Activated CD4-positive, alpha-beta T cell treated with anti-CD3 and anti-CD28 coated beads, Interleukin-10, Interleukin-2, amounts not matched to agents 100 ng/mL and 50 ng/mL, durations not matched to agents 16 hours and 8 hours (primary cell): ENCODE measurements at regions not wholly inside any gene's neighbourhood (a gene's known extent, or its start where the extent isn't known, plus 50 kb on each side); places are given as distances from the start of the nearest gene placed in this dataset.

Experiments used
- DNase-seq: peaks from one replicate; pipeline ENCODE4 v3.0.0-alpha.2; 2020

DNA sequence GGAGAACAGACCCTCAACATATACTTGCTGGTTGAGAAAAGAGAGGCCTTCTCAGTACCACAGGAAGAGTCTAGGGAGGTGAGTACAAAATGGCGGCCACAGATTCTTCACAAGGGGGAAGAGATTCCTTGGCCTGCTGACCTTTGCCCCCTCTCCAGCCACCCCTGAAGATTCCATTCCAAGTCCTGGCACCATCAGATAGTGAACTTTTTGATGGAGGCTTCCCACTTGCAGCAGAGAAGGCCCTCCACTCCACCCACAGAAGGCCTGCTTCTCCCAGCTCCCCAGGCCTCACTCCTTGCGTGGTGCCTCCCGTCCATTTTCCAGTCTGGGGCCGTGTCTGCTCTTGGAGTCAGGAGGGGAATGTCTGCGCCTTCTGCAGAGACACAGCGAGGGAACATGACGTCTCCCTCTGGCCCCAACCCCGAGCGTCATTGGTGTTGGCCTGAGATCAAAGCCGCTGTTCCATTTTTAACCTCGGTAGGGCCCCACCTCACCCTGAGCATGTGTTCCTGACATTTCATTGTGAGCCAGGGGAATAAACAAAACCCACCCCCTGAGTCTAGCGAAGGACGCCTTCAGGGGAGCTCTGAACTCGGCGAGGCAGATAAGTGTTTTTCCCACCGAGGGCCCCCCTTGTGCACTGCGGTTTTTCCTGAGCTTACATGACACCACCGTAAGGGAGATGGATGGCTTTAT lies 268.7 kb upstream of the TBX3 start:
- no peak for DNase-seq

GRCh38 chr12:114949058-114949820 lies 265.3 kb upstream of the TBX3 start:
- no peak for DNase-seq

- DNase-seq: no peak
Measured at GRCh38 chr12:114945351-114945750, 261.4 kb upstream of the TBX3 start.

GRCh38 chr12:114944736-114945135 lies 260.8 kb upstream of the TBX3 start:
- DNase-seq: no peak

GRCh38 chr12:114943601-114944000 lies 259.6 kb upstream of the TBX3 start:
- DNase-seq: no peak

DNA sequence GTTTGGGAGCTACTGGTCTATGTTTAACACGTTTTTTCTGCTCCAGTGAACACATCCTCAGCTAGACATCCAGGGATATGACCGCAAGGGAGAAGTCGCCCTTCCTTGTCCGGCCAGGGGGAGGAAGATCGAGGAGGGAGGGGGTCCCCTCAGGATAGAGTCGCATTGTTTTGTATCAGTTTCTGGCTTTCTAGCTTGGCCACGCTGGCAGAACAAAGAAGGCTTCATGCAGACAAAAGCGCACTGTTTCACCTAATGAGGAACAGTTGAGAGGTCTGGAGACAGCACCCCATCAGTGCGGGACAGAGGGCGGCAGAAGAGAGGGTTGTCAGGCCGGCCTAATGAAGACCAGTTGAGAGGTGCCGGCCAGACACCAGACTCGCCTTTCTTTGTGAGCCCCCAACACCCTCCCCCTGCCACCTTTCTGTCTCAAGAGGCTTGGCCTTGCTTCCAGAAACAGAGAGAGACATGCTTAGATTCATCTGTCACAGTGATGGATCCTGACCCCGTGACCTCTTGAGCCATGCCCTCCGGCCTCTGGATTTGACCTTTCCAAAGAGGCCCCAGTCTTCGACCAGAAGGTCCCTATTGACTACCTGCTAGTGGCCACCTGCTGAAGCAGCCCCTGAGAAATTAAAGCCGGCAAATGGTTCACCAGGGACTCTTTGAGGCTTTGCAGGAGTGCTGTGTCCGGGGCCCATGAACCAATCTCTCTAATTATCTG lies 254.7 kb upstream of the TBX3 start:
- DNase-seq: no peak

DNA sequence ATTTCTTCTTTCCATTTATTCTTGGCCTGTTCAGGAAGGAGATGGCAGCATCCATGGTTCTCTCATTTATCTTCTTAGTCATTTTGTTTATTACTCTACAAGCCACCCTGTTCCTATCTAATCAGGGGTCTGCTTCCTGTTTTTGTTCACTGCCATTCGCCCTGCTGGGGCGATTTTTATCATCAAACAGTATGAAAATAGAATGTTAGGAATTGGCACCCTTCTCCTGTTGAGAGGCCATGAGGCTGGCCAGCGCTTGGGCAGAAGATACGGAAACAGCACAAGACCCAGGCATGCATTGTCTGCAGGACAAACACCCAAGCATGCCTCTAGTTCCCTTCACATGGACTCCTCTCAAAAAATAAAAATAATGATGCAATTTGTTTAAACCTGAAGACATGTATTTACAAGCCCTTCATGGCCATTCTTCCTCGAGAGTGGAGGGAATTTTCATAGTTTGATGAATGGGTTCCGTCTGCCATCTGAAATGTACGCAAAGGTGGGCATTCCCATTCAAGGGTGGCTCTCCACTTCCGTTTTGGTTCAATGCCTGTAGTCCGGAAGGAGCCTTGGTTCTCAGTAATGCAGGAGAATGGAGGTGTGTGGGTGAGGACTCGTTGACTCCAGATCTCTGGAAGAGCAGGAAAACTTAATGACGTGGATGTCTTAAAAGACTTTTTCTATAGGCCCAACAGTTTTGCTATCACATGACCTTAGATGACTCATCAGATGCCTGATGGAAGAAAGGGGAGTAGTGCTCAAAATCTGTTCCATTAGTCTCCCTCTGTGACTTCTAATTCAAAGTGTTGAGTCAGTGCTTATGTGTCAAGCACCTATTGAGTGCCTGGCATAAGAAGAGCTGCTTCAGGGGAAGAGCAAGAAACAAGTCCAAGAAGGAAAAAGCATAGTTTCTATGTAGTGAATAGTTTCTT lies 252.4 kb upstream of the TBX3 start:
- no peak for DNase-seq

GRCh38 chr12:114935658-114936057 lies 251.7 kb upstream of the TBX3 start:
- DNase-seq: no peak

DNA sequence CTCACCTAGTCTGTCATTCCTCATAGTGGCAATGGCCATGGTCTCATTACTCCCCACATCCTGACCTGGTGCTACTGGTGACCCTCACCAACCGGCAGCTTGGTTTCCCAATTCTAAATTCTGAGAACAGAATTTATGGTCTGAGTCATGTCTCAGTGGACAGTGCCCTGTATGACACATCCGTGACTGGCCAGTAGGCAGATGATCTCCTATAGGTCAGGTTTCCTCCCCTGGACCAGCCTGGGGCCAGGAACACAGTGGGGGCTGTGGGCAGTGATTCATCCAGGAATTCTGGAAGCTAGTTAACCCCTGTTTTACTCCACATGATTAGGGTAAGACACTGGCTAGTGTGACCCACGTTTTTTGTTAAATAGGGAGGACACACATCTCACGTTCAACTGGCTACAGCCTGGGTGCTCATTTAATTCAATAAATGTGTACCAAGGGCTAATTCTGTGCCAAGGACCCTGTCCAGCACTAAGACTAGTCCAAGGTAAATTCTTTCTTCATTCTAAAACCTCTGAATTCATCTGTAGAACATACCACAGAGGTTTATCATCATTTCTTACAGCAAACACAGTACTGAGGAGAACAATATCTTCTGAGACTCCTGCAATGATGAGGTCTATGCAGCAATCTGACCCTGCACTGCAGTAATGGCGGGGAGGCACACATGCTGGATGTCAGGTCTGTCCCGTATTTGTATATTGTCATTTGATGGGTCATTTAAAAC lies 249.6 kb upstream of the TBX3 start:
- no peak for DNase-seq

DNA sequence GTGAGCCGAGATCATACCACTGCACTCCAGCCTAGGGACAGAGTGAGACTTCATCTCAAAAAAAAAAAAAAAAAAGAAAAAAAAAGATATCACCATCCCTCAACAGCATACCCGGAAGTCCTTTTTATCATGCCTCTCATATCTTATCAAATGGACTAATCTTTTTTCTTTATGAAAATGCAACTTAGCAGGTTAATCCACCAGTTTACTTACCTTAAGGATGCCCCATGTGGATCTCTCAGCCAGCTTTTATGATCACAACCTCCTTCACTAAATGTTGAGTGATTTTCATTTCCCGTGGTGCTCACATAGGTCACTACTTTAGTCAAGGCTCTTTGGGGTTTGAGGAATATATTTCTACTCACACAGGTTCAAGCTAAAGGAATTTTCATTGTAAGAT lies 248.8 kb upstream of the TBX3 start:
- no peak for DNase-seq

GRCh38 chr12:114931025-114931424 lies 247.1 kb upstream of the TBX3 start:
- DNase-seq: no peak

DNA sequence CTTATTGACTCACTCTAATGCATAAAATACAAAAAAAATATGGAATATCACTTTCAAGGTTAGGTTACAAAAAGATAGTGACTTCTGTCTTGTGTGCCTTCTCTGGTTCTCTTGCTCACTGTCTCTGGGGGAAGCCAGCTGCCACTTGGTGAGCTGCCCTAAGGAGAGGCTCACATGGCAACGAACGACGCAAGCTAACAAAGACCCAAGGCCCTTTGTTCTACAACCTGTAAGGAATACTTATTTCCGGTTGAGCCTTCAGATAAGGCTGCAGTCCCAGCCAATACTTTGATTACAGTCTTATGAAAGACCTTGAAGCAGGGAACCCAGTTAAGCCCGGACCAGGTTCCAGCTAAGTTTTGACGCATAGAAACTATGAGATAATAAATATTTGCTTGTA lies 242.4 kb upstream of the TBX3 start:
- no peak for DNase-seq

DNA sequence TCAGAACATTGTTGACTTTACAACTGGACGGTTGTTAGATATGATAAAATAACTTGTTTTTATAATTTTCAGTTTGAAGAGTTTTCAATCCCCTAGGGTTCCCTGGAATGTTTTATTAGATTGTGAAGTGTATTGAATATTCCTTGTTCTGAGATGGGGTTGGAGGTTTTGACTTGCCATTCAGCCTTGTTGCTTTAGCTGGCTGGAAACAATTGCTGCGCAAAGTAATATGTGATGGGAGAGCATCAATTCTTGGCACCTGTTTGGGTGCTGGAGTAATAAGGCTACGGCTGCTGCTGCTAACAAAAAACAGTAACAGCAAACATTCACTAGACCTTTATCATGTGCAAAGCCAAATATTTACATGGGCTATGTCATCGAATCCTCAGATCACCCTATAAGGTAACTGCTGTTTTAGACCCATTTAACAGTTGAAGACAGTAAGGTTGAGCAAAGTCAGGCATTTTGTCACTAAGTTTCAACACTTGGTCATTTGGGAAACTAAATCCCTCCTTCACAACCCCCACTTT lies 241.0 kb upstream of the TBX3 start:
- DNase-seq: no peak

DNA sequence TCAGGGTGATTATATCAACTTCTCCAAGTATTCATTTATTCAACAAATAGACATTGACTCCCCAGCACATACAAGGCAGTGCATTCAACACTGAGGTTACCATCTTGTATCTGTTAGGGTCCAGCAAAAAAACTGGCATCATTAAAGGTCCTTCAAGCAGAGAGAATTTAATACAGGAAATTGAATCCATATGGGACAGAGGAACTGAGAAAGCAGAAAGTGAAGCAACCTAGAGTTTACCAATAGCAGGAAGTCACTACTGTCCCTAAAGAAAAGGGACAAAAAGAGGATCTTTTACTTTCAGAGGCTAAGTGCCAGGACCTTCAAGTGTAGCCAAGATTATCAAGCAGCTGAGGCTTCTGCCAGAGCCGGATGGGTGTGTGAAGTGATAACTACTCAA lies 237.8 kb upstream of the TBX3 start:
- no peak for DNase-seq

DNA sequence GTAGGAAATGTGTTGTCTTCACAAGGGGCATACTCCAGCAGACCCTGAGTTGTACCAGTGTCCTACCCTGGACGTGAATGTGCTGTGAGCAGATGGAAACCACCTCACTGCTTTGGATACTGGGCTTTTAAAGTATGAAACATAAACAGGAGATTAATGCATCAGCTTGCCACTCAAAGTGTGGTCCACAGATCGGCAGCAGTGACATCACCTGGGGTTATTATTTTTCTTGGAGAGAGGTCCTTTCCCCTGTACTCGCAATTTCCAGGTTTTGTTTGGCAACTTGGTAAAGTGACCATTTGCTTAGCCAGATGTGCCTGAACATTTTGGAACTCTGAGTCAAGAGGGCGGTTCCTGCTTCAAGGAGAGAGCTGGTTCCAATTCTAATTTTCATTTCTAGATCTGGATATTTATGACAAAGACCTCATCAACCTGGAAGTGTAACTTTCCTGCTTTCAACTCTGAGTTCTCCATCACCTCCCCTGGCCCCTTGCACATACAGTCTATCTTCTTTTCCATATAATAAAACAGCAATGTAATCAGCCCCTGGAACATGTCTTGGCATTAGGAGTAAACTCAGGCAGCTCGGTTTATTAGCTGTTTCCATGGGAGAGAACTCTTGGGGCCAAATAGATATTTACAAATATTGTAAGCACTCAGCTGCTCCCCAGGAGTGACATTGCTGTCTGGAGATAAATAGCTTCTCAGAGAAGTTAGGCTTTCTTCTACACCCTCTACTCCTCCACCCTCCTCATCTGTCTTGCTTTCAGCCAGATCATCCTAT lies 237.0 kb upstream of the TBX3 start:
- no peak for DNase-seq

GRCh38 chr12:114919479-114919878 lies 235.5 kb upstream of the TBX3 start:
- DNase-seq: no peak

GRCh38 chr12:114918535-114919233 lies 234.7 kb upstream of the TBX3 start:
- DNase-seq: no peak

DNA sequence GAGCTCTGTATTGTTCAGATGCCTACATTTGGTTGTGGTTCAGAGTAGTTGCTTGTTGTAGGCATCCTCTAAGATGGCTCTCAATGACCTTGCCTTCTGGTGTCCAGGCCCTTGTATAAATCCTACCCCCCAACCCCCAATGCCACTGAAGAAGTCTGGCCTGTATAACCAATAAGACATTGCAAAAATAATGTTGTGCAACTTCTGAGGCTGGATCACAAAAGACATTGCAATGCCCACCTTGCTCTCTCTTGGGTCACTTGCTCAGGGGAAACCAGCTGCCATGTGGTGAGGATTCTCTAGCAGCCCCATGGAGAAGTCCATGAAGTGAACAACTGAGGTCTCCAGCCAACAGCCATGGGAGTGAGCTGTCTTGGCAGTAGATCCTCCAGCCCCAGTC lies 234.0 kb upstream of the TBX3 start:
- no peak for DNase-seq

GRCh38 chr12:114917307-114917706 lies 233.3 kb upstream of the TBX3 start:
- no peak for DNase-seq

GRCh38 chr12:114916541-114916940 lies 232.6 kb upstream of the TBX3 start:
- DNase-seq: no peak
